GM12878 (cell line): ENCODE measurements at regions not wholly inside any gene's neighbourhood (a gene's known extent, or its start where the extent isn't known, plus 50 kb on each side); places are given as distances from the start of the nearest gene placed in this dataset.

Source experiments
- ASH2L ChIP-seq: fragments of 300-600, 200-600 bp; sonication (generic); IDR thresholded peaks from 2 replicates; pipeline ENCODE4 v1.6.1; 2017; ENCODE audit warnings: low read depth, mild to moderate bottlenecking, borderline replicate concordance
- CHD2 ChIP-seq: IDR thresholded peaks from 2 replicates; pipeline ENCODE4 v1.6.1; 2011; ENCODE audit warnings: low read depth, low read length, improper control_type of control experiment, borderline replicate concordance
- DPF2 ChIP-seq: fragments of 450-650 bp; IDR thresholded peaks from 2 replicates; pipeline ENCODE4 v1.6.1; 2017; ENCODE audit warnings: mild to moderate bottlenecking
- EP300 ChIP-seq, 2 experiments: fragments of 150-350 bp in 1 of 2; IDR thresholded peaks; 2 replicates each; pipeline ENCODE4 v1.6.1; 2011 to 2012; ENCODE audit warnings: low read depth in 2 of 2, low read length in 2 of 2, borderline replicate concordance in 1 of 2, improper control_type of control experiment in 1 of 2, inconsistent platforms in 1 of 2; ENCODE audit not compliant: control insufficient read depth in 1 of 2
- ETV6 ChIP-seq, 2 experiments: fragments of 450-650 bp in 1 of 2; IDR thresholded peaks in 1 of 2; conservative IDR thresholded peaks in 1 of 2; 2 replicates each; pipeline ENCODE4 v1.6.1; 2014; ENCODE audit warnings: antibody characterized with exemption in 1 of 2, borderline replicate concordance in 1 of 2, low read depth in 1 of 2, mild to moderate bottlenecking in 1 of 2, moderate library complexity in 1 of 2
- FOS ChIP-seq: IDR thresholded peaks from 3 replicates; pipeline ENCODE4 v1.6.1; 2011; ENCODE audit warnings: borderline replicate concordance; ENCODE audit not compliant: insufficient read length; ENCODE audit errors: extremely low read depth
- GATAD2B ChIP-seq: fragments of 450-650 bp; conservative IDR thresholded peaks from 2 replicates; pipeline ENCODE4 v1.6.1; 2017; ENCODE audit warnings: low read depth, mild to moderate bottlenecking, moderate library complexity
- HDGF ChIP-seq: fragments of 450-650 bp; IDR thresholded peaks from 2 replicates; pipeline ENCODE4 v1.6.1; 2016; ENCODE audit warnings: antibody characterized with exemption
- JUND ChIP-seq: IDR thresholded peaks from 2 replicates; pipeline ENCODE4 v1.6.1; 2012; ENCODE audit warnings: low read depth, mild to moderate bottlenecking, low read length, improper control_type of control experiment, moderate library complexity
- MEF2A ChIP-seq: IDR thresholded peaks from 2 replicates; pipeline ENCODE4 v1.6.1; 2011; ENCODE audit warnings: low read depth, mild to moderate bottlenecking, low read length, moderate library complexity; ENCODE audit not compliant: insufficient read depth
- MXI1 ChIP-seq: fragments of 150-350 bp; IDR thresholded peaks from 2 replicates; pipeline ENCODE4 v1.6.1; 2011; ENCODE audit warnings: low read depth, mild to moderate bottlenecking, inconsistent platforms, low read length, improper control_type of control experiment
- MYC ChIP-seq: IDR thresholded peaks from 2 replicates; pipeline ENCODE4 v1.6.1; 2011; ENCODE audit warnings: mild to moderate bottlenecking, low read length, moderate library complexity, inconsistent platforms; ENCODE audit not compliant: insufficient read depth, insufficient replicate concordance, insufficient read length, severe bottlenecking
- PKNOX1 ChIP-seq: fragments of 450-650 bp; IDR thresholded peaks from 2 replicates; pipeline ENCODE4 v1.6.1; 2016; ENCODE audit warnings: mild to moderate bottlenecking
- RBBP5 ChIP-seq: fragments of 200-600 bp; sonication (generic); conservative IDR thresholded peaks from 2 replicates; pipeline ENCODE4 v1.6.1; 2016
- SMARCA5 ChIP-seq: fragments of 450-650 bp; IDR thresholded peaks from 2 replicates; pipeline ENCODE4 v1.6.1; 2017; ENCODE audit warnings: mild to moderate bottlenecking
- SREBF1 ChIP-seq: IDR thresholded peaks from 2 replicates; pipeline ENCODE4 v1.6.1; 2012; ENCODE audit warnings: mild to moderate bottlenecking, low read length
- ZBTB33 ChIP-seq: fragments of 450-650 bp; IDR thresholded peaks from 2 replicates; pipeline ENCODE4 v1.6.1; 2017; ENCODE audit warnings: mild to moderate bottlenecking
- ZNF217 ChIP-seq: fragments of 450-650 bp; IDR thresholded peaks from 2 replicates; pipeline ENCODE4 v1.6.1; 2017; ENCODE audit warnings: antibody characterized with exemption, mild to moderate bottlenecking
- ZNF24 ChIP-seq: fragments of 450-650 bp; IDR thresholded peaks from 2 replicates; pipeline ENCODE4 v1.6.1; 2017; ENCODE audit warnings: antibody characterized with exemption, mild to moderate bottlenecking
- ZNF592 ChIP-seq: fragments of 450-650 bp; IDR thresholded peaks from 2 replicates; pipeline ENCODE4 v1.6.1; 2017; ENCODE audit warnings: mild to moderate bottlenecking, moderate library complexity
- TF ChIP-seq, protein P1 (sequence below): fragments of 450-650 bp; IDR thresholded peaks from 2 replicates; pipeline ENCODE4 v1.6.1; 2017; ENCODE audit warnings: low read depth, mild to moderate bottlenecking, moderate library complexity

- TF ChIP-seq ZNF592 (no peak), ASH2L (no peak), MEF2A (peak; percentile 92), FOS (no peak), ZNF217 (peak; percentile 99), EP300 (IDR thresholded peaks at IDR 0.05; ENCODE audit: borderline replicate concordance in 1 of 2, control insufficient read depth in 1 of 2, low read depth in 2 of 2, low read length in 2 of 2) (peak; percentile 92 to 96), MXI1 (peak; percentile 55; the same call in 1 of the 2 replicates), PKNOX1 (peak; percentile 71), SMARCA5 (0 out of 2 replicates have a peak, but pooled peaks have one; percentile 29), ZBTB33 (no peak), DPF2 (peak; percentile 95), ZNF24 (no peak), JUND (no peak), RBBP5 (no peak), MYC (no peak), ETV6 (conservative IDR thresholded peaks at IDR 0.05 in 1 of 2, IDR thresholded peaks at IDR 0.05 in 1 of 2; ENCODE audit: borderline replicate concordance in 1 of 2, low read depth in 1 of 2) (no peak), SREBF1 (peak; percentile 61; the same call in 1 of the 2 replicates), HDGF (no peak), CHD2 (peak; percentile 56; the same call in 1 of the 2 replicates), GATAD2B (peak; percentile 70)
- TF ChIP-seq, protein P1, sequence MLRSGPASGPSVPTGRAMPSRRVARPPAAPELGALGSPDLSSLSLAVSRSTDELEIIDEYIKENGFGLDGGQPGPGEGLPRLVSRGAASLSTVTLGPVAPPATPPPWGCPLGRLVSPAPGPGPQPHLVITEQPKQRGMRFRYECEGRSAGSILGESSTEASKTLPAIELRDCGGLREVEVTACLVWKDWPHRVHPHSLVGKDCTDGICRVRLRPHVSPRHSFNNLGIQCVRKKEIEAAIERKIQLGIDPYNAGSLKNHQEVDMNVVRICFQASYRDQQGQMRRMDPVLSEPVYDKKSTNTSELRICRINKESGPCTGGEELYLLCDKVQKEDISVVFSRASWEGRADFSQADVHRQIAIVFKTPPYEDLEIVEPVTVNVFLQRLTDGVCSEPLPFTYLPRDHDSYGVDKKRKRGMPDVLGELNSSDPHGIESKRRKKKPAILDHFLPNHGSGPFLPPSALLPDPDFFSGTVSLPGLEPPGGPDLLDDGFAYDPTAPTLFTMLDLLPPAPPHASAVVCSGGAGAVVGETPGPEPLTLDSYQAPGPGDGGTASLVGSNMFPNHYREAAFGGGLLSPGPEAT: peak; percentile 86; the same call in 1 of the 2 replicates
Measured at GRCh38 chrX:7261672-7262332, 113.8 kb upstream of the PUDP start (continued).
